SJCRH30 (cell line): ENCODE measurements at regions not wholly inside any gene's neighbourhood (a gene's known extent, or its start where the extent isn't known, plus 50 kb on each side); places are given as distances from the start of the nearest gene placed in this dataset.
A peak's percentile ranks its signal among the peaks of the same experiment; 100 is the strongest.

ENCODE experiments used
- DNase-seq, 2 experiments: peaks; one replicate each; pipeline ENCODE4 v3.0.0-alpha.2; 2015 to 2020
- H3K27ac ChIP-seq: fragments of 250-450 bp; sonication (Bioruptor Pico); 2 replicates; pipeline ENCODE4 v1.5.1; 2020; ENCODE audit warnings: mild to moderate bottlenecking, moderate library complexity
- H3K27me3 ChIP-seq: fragments of 250-450 bp; sonication (Bioruptor Pico); 2 replicates; pipeline ENCODE4 v1.5.1; 2020; ENCODE audit warnings: mild to moderate bottlenecking, moderate library complexity
- H3K36me3 ChIP-seq: fragments of 250-450 bp; sonication (Bioruptor Pico); 2 replicates; pipeline ENCODE4 v1.5.1; 2020; ENCODE audit warnings: mild to moderate bottlenecking, moderate library complexity
- H3K4me1 ChIP-seq: fragments of 250-450 bp; sonication (Bioruptor Pico); 2 replicates; pipeline ENCODE4 v1.5.1; 2020; ENCODE audit warnings: mild to moderate bottlenecking, moderate library complexity
- H3K4me3 ChIP-seq: fragments of 250-450 bp; sonication (Bioruptor Pico); 2 replicates; pipeline ENCODE4 v1.5.1; 2020; ENCODE audit warnings: mild to moderate bottlenecking, moderate library complexity
- H3K9me3 ChIP-seq: fragments of 250-450 bp; sonication (Bioruptor Pico); replicated peaks from 2 replicates; pipeline ENCODE4 v1.5.1; 2020; ENCODE audit warnings: mild to moderate bottlenecking, moderate library complexity

GRCh38 chr5:4857761-4858160, 282.4 kb upstream of the ADAMTS16 start:
- H3K4me1 ChIP-seq, result no peaks in the 10 kb centered on the region
- no peaks in the 10 kb centered on the region for H3K27me3 ChIP-seq
- no peaks in the 10 kb centered on the region for H3K36me3 ChIP-seq
- DNase-seq, result no peak
- H3K4me3 ChIP-seq, result no peak overlapping the region
- no peaks in the 10 kb centered on the region for H3K9me3 ChIP-seq
- H3K27ac ChIP-seq, result no peak overlapping the region

- H3K27me3 ChIP-seq, result no peaks in the 10 kb centered on the region
- no peaks in the 10 kb centered on the region for H3K36me3 ChIP-seq
- no peak for DNase-seq
- no peak overlapping the region for H3K27ac ChIP-seq
- no peaks in the 10 kb centered on the region for H3K4me1 ChIP-seq
- H3K4me3 ChIP-seq, result no peak overlapping the region
- H3K9me3 ChIP-seq, result no peaks in the 10 kb centered on the region
These were observed 280.5 kb upstream of the ADAMTS16 start for GRCh38 chr5:4859500-4860235.

GRCh38 chr5:4860631-4861030, 279.5 kb upstream of the ADAMTS16 start:
- no peak overlapping the region for H3K27ac ChIP-seq

GRCh38 chr5:4862500-4862899, 277.6 kb upstream of the ADAMTS16 start:
- Histone ChIP-seq H3K27ac (no peak overlapping the region), H3K4me1 (no peaks in the 10 kb centered on the region), H3K27me3 (no peaks in the 10 kb centered on the region), H3K9me3 (no peaks in the 10 kb centered on the region), H3K36me3 (no peaks in the 10 kb centered on the region), H3K4me3 (no peak overlapping the region)
- peak in 1 of 2 experiments; percentile 25 for DNase-seq

More at GRCh38 chr5:4860631-4861030, 279.5 kb upstream of the ADAMTS16 start:
- H3K36me3 ChIP-seq, result no peaks in the 10 kb centered on the region
- H3K9me3 ChIP-seq, result no peaks in the 10 kb centered on the region
- no peaks in the 10 kb centered on the region for H3K27me3 ChIP-seq
- H3K4me3 ChIP-seq, result no peak overlapping the region
- no peaks in the 10 kb centered on the region for H3K4me1 ChIP-seq
- no peak for DNase-seq

GRCh38 chr5:4866131-4866659, 273.9 kb upstream of the ADAMTS16 start:
- no peak overlapping the region for H3K27ac ChIP-seq
- no peak for DNase-seq
- H3K9me3 ChIP-seq, result no peaks in the 10 kb centered on the region
- no peaks in the 10 kb centered on the region for H3K27me3 ChIP-seq
- H3K4me3 ChIP-seq, result no peak overlapping the region
- no peaks in the 10 kb centered on the region for H3K4me1 ChIP-seq
- H3K36me3 ChIP-seq, result no peaks in the 10 kb centered on the region

GRCh38 chr5:4866817-4867216, 273.3 kb upstream of the ADAMTS16 start:
- no peak for DNase-seq
- Histone ChIP-seq H3K4me1 (no peaks in the 10 kb centered on the region), H3K27ac (no peak overlapping the region), H3K36me3 (no peaks in the 10 kb centered on the region), H3K27me3 (no peaks in the 10 kb centered on the region), H3K4me3 (no peak overlapping the region), H3K9me3 (no peaks in the 10 kb centered on the region)

- Histone ChIP-seq H3K27me3 (no peaks in the 10 kb centered on the region), H3K9me3 (no peaks in the 10 kb centered on the region), H3K4me3 (no peak overlapping the region), H3K27ac (no peak overlapping the region), H3K4me1 (no peaks in the 10 kb centered on the region), H3K36me3 (no peaks in the 10 kb centered on the region)
- DNase-seq, result peak; percentile 35 to 61
These were observed 271.9 kb upstream of the ADAMTS16 start for GRCh38 chr5:4868140-4868735.

- Histone ChIP-seq H3K36me3 (no peaks in the 10 kb centered on the region), H3K27me3 (no peaks in the 10 kb centered on the region), H3K27ac (no peak overlapping the region), H3K4me1 (no peaks in the 10 kb centered on the region), H3K4me3 (no peak overlapping the region), H3K9me3 (no peaks in the 10 kb centered on the region)
- no peak for DNase-seq
These were observed 266.5 kb upstream of the ADAMTS16 start for GRCh38 chr5:4873652-4874051.

GRCh38 chr5:4874097-4874496, 266.0 kb upstream of the ADAMTS16 start:
- no peak for DNase-seq
- Histone ChIP-seq H3K36me3 (no peaks in the 10 kb centered on the region), H3K27ac (no peak overlapping the region), H3K4me3 (no peak overlapping the region), H3K27me3 (no peaks in the 10 kb centered on the region), H3K4me1 (no peaks in the 10 kb centered on the region), H3K9me3 (no peaks in the 10 kb centered on the region)

- H3K36me3 ChIP-seq, result no peaks in the 10 kb centered on the region
- no peaks in the 10 kb centered on the region for H3K27me3 ChIP-seq
- H3K9me3 ChIP-seq, result no peaks in the 10 kb centered on the region
- H3K4me3 ChIP-seq, result no peak overlapping the region
- H3K4me1 ChIP-seq, result no peaks in the 10 kb centered on the region
- DNase-seq, result no peak
- H3K27ac ChIP-seq, result no peak overlapping the region
These were observed 264.2 kb upstream of the ADAMTS16 start for GRCh38 chr5:4875942-4876341.

- no peak for DNase-seq
- Histone ChIP-seq H3K36me3 (no peaks in the 10 kb centered on the region), H3K9me3 (no peaks in the 10 kb centered on the region), H3K4me3 (no peak overlapping the region), H3K27me3 (no peaks in the 10 kb centered on the region), H3K4me1 (no peaks in the 10 kb centered on the region), H3K27ac (no peak overlapping the region)
These were observed 263.3 kb upstream of the ADAMTS16 start for GRCh38 chr5:4876804-4877203.

GRCh38 chr5:4877579-4877978, 262.6 kb upstream of the ADAMTS16 start:
- H3K27ac ChIP-seq, result no peak overlapping the region
- DNase-seq, result no peak
- no peaks in the 10 kb centered on the region for H3K4me1 ChIP-seq
- no peak overlapping the region for H3K4me3 ChIP-seq
- no peaks in the 10 kb centered on the region for H3K9me3 ChIP-seq
- no peaks in the 10 kb centered on the region for H3K27me3 ChIP-seq
- no peaks in the 10 kb centered on the region for H3K36me3 ChIP-seq

- no peaks in the 10 kb centered on the region for H3K9me3 ChIP-seq
- H3K4me3 ChIP-seq, result no peak overlapping the region
- H3K27ac ChIP-seq, result no peak overlapping the region
- H3K4me1 ChIP-seq, result no peaks in the 10 kb centered on the region
- no peaks in the 10 kb centered on the region for H3K27me3 ChIP-seq
- H3K36me3 ChIP-seq, result no peaks in the 10 kb centered on the region
- no peak for DNase-seq
These were observed 261.1 kb upstream of the ADAMTS16 start for GRCh38 chr5:4879075-4879474.

GRCh38 chr5:4879693-4880303, 260.3 kb upstream of the ADAMTS16 start:
- DNase-seq, result peak; percentile 24 to 65
- H3K4me3 ChIP-seq, result no peak overlapping the region
- no peaks in the 10 kb centered on the region for H3K4me1 ChIP-seq
- H3K27me3 ChIP-seq, result no peaks in the 10 kb centered on the region
- no peak overlapping the region for H3K27ac ChIP-seq
- no peaks in the 10 kb centered on the region for H3K36me3 ChIP-seq
- H3K9me3 ChIP-seq, result no peaks in the 10 kb centered on the region

- H3K4me1 ChIP-seq, result no peaks in the 10 kb centered on the region
- H3K27me3 ChIP-seq, result no peaks in the 10 kb centered on the region
- H3K27ac ChIP-seq, result no peak overlapping the region
- H3K9me3 ChIP-seq, result no peaks in the 10 kb centered on the region
- H3K36me3 ChIP-seq, result no peaks in the 10 kb centered on the region
- no peak overlapping the region for H3K4me3 ChIP-seq
- DNase-seq, result no peak
These were observed 259.8 kb upstream of the ADAMTS16 start for GRCh38 chr5:4880304-4880741.
